ENCODE measurements at regions not wholly inside any gene's neighbourhood (a gene's known extent, or its start where the extent isn't known, plus 50 kb on each side); places are given as distances from the start of the nearest gene placed in this dataset.

- TF ChIP-seq CTCF (conservative IDR thresholded peaks at IDR 0.05; ENCODE audit: low read length) (no peak), EZH2phosphoT487 (IDR thresholded peaks at IDR 0.05; ENCODE audit: borderline replicate concordance) (no peak)
Observed at GRCh38 chr7:138276891-138277290, 183.2 kb upstream of the TRIM24 start.
